ENCODE measurements at regions not wholly inside any gene's neighbourhood (a gene's known extent, or its start where the extent isn't known, plus 50 kb on each side); places are given as distances from the start of the nearest gene placed in this dataset.
"Not testable (repeated sequence)": the region's sequence is repeated elsewhere in the genome, so short reads cannot be mapped to it uniquely, and the experiment has no call there.

GRCh38 chr17:71180801-71181385, 939.9 kb upstream of the SOX9 start:
- DNase-seq: peak; percentile 73

GRCh38 chr17:71183066-71183660, 937.7 kb upstream of the SOX9 start:
- no peak for DNase-seq

- no peak for DNase-seq
These were observed 936.1 kb upstream of the SOX9 start for GRCh38 chr17:71184716-71185115.

GRCh38 chr17:71187145-71187878, 933.5 kb upstream of the SOX9 start:
- no peak for DNase-seq

- no peak for DNase-seq
These were observed 931.9 kb upstream of the SOX9 start for GRCh38 chr17:71188811-71189492.

GRCh38 chr17:71189493-71189831, 931.4 kb upstream of the SOX9 start:
- no peak for DNase-seq

GRCh38 chr17:71192039-71192555, 928.7 kb upstream of the SOX9 start:
- no peak for DNase-seq

- DNase-seq: no peak
These were observed 928.0 kb upstream of the SOX9 start for GRCh38 chr17:71192848-71193247.

GRCh38 chr17:71200597-71200996, 920.2 kb upstream of the SOX9 start:
- no peak for DNase-seq

- DNase-seq: no peak
These were observed 919.2 kb upstream of the SOX9 start for GRCh38 chr17:71201639-71202038.

GRCh38 chr17:71202449-71202848, 918.4 kb upstream of the SOX9 start:
- DNase-seq: no peak

GRCh38 chr17:71203953-71204352, 916.9 kb upstream of the SOX9 start:
- no peak for DNase-seq

GRCh38 chr17:71205951-71206350, 914.9 kb upstream of the SOX9 start:
- DNase-seq: not testable (repeated sequence)

GRCh38 chr17:71208111-71208704, 912.6 kb upstream of the SOX9 start:
- DNase-seq: no peak

GRCh38 chr17:71213936-71214335, 906.9 kb upstream of the SOX9 start:
- no peak for DNase-seq

GRCh38 chr17:71217769-71218168, 903.1 kb upstream of the SOX9 start:
- no peak for DNase-seq

- DNase-seq: peak; percentile 46
These were observed 895.8 kb upstream of the SOX9 start for GRCh38 chr17:71224824-71225575.

GRCh38 chr17:71227841-71228240, 893.0 kb upstream of the SOX9 start:
- no peak for DNase-seq

GRCh38 chr17:71229070-71229469, 891.8 kb upstream of the SOX9 start:
- no peak for DNase-seq

GRCh38 chr17:71232801-71233559, 887.8 kb upstream of the SOX9 start:
- no peak for DNase-seq

- DNase-seq: no peak
These were observed 886.5 kb upstream of the SOX9 start for GRCh38 chr17:71234349-71234748.
